HG03565 (cell line): ENCODE measurements at regions not wholly inside any gene's neighbourhood (a gene's known extent, or its start where the extent isn't known, plus 50 kb on each side); places are given as distances from the start of the nearest gene placed in this dataset.

Source experiments
- ATAC-seq: cut with Tn5 transposase; IDR thresholded peaks from one replicate; pipeline ENCODE4 v1.9.1; 2021; ENCODE audit warnings: mild to moderate bottlenecking, moderate library complexity; ENCODE audit not compliant: unreplicated experiment

GRCh38 chr1:95369985-95370690, 136.1 kb downstream of the RWDD3 start:
- no peak for ATAC-seq

GRCh38 chr1:95370691-95371562, 136.9 kb downstream of the RWDD3 start:
- ATAC-seq: no peak

GRCh38 chr1:95371666-95372282, 137.8 kb downstream of the RWDD3 start:
- no peak for ATAC-seq

- ATAC-seq: no peak
Measured at GRCh38 chr1:95375174-95375573, 141.2 kb downstream of the RWDD3 start.

- ATAC-seq: no peak
Measured at GRCh38 chr1:95380909-95381308, 146.9 kb downstream of the RWDD3 start.

GRCh38 chr1:95382000-95382786, 148.2 kb downstream of the RWDD3 start:
- no peak for ATAC-seq

GRCh38 chr1:95383111-95383510, 149.1 kb downstream of the RWDD3 start:
- no peak for ATAC-seq

GRCh38 chr1:95384567-95384966, 150.6 kb downstream of the RWDD3 start:
- ATAC-seq: no peak

GRCh38 chr1:95386371-95386770, 152.4 kb downstream of the RWDD3 start:
- ATAC-seq: no peak

- no peak for ATAC-seq
Measured at GRCh38 chr1:95386915-95387314, 152.9 kb downstream of the RWDD3 start.

- ATAC-seq: no peak
Measured at GRCh38 chr1:95388031-95388430, 154.0 kb downstream of the RWDD3 start.

- ATAC-seq: no peak
Measured at GRCh38 chr1:95393434-95393833, 159.4 kb downstream of the RWDD3 start.

- ATAC-seq: no peak
Measured at GRCh38 chr1:95396557-95396956, 162.5 kb downstream of the RWDD3 start.

GRCh38 chr1:95402780-95403179, 168.8 kb downstream of the RWDD3 start:
- ATAC-seq: no peak

GRCh38 chr1:95406279-95406678, 172.3 kb downstream of the RWDD3 start:
- no peak for ATAC-seq

GRCh38 chr1:95407131-95407885, 173.3 kb downstream of the RWDD3 start:
- no peak for ATAC-seq

- no peak for ATAC-seq
Measured at GRCh38 chr1:95407886-95408291, 173.9 kb downstream of the RWDD3 start.

- ATAC-seq: no peak
Measured at GRCh38 chr1:95408507-95409136, 174.6 kb downstream of the RWDD3 start.

- ATAC-seq: no peak
Measured at GRCh38 chr1:95409276-95409675, 175.3 kb downstream of the RWDD3 start.

- no peak for ATAC-seq
Measured at GRCh38 chr1:95409901-95410300, 175.9 kb downstream of the RWDD3 start.
